Kidney tubule cell (primary cell): ENCODE measurements at regions not wholly inside any gene's neighbourhood (a gene's known extent, or its start where the extent isn't known, plus 50 kb on each side); places are given as distances from the start of the nearest gene placed in this dataset.
"Not testable (repeated sequence)": the region's sequence is repeated elsewhere in the genome, so short reads cannot be mapped to it uniquely, and the experiment has no call there.

ENCODE experiments used
- DNase-seq: peaks from one replicate; pipeline ENCODE4 v3.0.0-alpha.2; 2018; ENCODE audit warnings: low spot score

DNA sequence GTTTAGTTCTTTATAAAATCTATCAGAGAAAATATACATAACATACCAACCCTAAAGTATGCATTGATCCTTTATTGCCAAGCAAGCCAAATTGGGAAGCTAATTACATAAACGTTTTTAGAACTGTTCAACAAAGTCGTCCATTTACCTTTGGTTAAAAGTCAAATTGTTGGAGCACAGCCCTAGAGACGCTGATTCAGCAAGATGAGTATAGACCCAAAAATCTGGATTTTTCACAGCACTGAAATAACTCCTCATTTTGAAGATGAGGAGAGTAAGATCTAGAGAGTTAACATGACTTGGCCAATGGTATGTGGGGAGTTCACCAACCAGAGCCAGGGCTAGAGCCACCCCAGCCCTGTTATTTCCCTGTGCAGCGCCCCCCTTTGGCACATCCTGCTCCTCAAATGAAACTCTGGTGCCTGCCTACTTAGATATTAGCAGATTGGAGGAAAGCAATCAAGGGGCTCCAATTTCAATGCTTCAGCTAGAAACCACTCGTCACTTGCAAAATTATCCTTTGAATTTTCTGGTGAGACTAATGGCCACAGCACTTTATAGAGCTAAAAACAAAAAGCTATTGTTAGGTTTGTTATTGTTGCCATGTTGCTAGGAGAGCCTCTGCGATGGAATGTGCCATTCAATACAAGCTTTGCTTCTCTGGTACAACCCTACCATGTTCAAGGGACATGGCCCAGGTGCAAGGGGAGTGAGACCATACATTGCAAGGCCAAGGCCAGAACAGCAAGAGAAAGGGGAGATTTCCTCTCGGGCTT, 132.6 kb upstream of the ZEB1 start:
- peak; percentile 24 for DNase-seq

GRCh38 chr10:31187182-31187581, 131.8 kb upstream of the ZEB1 start:
- DNase-seq = no peak

- DNase-seq = no peak
Observed at GRCh38 chr10:31187607-31188210, 131.3 kb upstream of the ZEB1 start.

DNA sequence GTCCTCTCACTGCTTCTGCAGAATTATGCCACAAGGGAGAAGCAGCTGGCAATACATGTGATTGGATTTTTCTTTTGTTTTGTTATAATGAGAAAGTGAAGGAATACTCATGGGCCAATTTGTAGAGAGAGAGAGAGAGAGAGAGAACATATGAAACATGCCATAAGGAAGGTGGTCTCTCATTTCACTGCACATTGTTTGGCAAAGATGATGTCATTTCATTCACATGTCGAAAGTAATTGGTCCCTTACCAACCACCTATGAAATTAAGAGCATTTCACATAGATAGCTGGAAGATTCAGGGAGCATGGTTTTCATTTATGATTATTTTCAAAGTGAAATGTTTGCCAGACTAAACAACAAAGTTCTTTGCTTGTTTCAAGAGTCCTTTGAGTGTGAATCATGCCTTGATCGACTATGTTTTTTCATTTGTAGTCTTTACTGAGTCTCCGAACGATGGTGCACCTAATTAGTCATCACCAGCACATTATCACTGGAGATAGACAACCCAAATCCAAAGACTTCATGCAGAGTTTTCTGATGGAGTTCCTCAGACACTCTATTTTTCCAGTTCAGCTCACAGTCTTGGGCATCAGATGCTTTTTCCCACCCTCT, 130.1 kb upstream of the ZEB1 start:
- DNase-seq = no peak

GRCh38 chr10:31190488-31190887, 128.5 kb upstream of the ZEB1 start:
- DNase-seq = no peak

GRCh38 chr10:31192475-31192874, 126.5 kb upstream of the ZEB1 start:
- no peak for DNase-seq

GRCh38 chr10:31194986-31195385, 124.0 kb upstream of the ZEB1 start:
- no peak for DNase-seq

GRCh38 chr10:31197886-31198285, 121.1 kb upstream of the ZEB1 start:
- peak; percentile 38 for DNase-seq

GRCh38 chr10:31204090-31204489, 114.9 kb upstream of the ZEB1 start:
- no peak for DNase-seq

DNA sequence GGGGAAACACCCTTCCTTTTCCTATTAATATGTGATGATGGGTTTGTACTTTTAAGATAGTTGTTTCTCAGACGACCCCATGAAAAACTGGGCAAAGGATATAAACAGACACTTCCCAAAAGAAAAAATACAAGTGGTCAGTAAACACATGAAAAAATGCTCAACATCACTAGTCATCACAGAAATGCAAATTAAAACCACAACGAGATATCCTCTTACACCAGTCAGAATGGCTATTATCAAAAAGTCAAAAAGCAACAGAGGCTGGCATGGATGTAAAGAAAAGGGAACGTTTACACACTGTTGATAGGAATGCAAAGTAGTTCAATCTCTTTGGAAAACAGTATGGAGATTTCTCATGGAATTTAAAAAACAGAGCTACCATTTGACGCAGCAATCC, 111.4 kb upstream of the ZEB1 start:
- no peak for DNase-seq

- DNase-seq = no peak
Observed at GRCh38 chr10:31209478-31209877, 109.5 kb upstream of the ZEB1 start.

GRCh38 chr10:31210190-31210589, 108.8 kb upstream of the ZEB1 start:
- no peak for DNase-seq

GRCh38 chr10:31213959-31214358, 105.1 kb upstream of the ZEB1 start:
- no peak for DNase-seq

DNA sequence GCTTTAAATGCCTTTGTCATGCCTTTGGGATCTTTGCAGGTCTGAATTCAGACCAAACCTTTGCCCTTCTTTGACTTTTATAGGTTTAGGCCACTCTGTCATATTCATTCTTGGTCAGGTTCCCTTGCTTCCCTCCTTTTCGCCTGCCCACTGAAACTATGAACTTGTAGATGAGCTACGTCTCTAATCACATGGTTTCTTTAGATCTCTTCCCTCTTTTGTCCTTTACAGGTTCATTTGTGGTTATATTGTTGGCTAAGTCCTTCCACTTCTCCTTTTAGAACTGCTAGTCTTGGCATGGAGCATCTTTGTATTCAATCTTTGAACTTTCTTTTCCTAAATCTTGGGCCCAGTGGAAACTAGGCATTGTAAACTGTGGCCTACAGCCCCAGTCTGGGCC, 104.0 kb upstream of the ZEB1 start:
- DNase-seq = no peak

DNA sequence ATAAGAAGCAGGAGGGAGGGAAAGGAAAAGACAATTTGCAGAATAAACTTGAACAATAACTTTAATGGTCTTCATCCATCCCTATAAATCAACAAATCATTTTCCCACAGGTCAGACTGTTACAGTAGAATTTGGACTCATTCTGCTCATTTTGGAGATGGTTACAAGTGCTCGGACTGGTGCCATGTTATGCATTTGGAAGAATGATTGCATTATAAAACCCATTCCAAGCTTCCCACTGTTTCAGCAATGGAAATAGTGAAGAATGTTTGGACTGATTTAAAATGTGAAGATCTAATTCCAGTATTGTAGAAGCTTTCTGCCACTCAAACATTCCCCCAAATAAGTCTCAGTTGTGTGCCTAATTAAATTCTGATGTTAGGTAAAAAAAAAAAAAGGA, 99.7 kb upstream of the ZEB1 start:
- DNase-seq = no peak

DNA sequence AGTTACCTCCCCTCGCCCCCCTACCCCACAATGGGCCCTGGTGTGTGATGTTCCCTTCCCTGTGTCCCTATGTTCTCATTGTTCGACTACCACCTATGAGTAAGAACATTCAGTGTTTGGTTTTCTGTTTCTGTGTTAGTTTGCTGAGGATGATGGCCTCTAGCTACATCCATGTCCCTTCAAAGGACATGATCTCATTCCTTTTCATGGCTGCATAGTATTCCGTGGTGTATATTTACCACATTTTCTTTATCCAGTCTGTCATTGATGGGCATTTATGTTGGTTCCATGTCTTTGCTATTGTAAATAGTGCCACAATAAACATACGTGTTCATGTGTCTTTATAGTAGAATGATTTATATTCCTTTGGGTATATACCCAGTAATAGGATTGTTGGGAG, 90.2 kb upstream of the ZEB1 start:
- not testable (repeated sequence) for DNase-seq

GRCh38 chr10:31239961-31240360, 79.1 kb upstream of the ZEB1 start:
- DNase-seq = no peak

GRCh38 chr10:31242902-31243301, 76.1 kb upstream of the ZEB1 start:
- DNase-seq = peak; percentile 99

DNA sequence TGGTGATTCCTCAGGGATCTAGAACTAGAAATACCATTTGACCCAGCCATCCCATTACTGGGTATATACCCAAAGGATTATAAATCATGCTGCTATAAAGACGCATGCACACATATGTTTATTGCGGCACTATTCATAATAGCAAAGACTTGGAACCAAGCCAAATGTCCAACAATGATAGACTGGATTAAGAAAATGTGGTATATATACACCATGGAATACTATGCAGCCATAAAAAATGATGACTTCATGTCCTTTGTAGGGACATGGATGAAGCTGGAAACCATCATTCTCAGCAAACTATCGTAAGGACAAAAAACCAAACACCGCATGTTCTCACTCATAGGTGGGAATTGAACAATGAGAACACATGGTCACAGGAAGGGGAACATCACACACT, 67.9 kb upstream of the ZEB1 start:
- DNase-seq = not testable (repeated sequence)

DNA sequence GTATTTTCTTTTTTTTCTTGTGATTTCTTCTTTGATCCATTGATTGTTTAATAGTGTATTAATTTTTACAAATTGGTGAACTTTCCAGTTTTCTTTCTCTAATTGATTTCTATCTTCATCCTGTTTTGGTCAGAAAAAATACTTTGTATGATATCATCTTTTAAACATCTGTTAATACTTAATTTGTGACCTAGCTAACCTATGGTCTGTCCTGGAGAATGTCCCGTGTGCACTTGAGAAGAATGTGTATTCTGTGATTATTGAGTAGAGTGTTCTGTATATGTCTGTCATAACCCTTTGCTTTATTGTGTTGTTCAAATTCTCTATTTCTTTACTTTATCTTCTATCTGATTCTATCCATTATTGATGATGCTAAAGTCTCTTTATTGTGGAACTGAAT, 65.8 kb upstream of the ZEB1 start:
- peak; percentile 35 for DNase-seq

DNA sequence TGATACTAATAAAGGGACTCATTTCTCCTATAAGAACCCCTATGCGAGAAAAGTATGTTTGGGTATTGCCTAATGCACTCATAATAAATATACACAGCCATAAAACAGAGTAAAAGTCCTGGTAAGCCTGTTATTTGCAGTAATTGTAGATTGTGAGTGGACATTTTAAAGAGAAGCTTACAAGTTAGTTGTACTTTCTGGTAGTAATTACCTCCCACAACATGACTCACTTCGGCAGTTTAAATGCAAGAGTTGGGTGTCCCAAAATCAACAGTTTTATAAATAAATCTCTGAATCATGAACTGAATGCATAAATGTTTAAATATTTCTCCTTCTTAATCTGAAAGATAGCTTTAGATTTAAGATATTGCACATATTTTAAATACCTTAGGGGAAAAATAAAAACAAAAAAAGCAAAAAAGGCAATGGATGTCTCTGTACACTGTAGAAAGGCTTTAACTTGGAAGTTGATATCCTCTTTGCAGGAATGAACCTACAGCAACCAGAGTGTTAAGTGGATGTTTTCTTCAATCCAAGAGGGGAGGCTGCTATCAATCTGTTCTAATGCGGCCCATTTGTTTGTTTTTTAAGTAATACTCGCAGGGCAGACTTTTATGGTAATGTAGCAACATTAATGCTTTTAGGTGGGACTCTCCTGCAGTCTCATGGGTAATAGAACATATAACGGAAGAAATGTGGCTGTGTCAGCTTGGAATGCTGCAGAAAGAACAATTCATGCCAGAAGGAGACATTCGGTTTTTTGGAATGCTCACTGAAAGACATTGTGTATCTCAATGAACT, 57.3 kb upstream of the ZEB1 start:
- DNase-seq = no peak

GRCh38 chr10:31262672-31263071, 56.3 kb upstream of the ZEB1 start:
- no peak for DNase-seq

GRCh38 chr10:31263903-31264302, 55.1 kb upstream of the ZEB1 start:
- DNase-seq = peak; percentile 55
